ENCODE measurements at regions not wholly inside any gene's neighbourhood (a gene's known extent, or its start where the extent isn't known, plus 50 kb on each side); places are given as distances from the start of the nearest gene placed in this dataset.
A peak's percentile ranks its signal among the peaks of the same experiment; 100 is the strongest.
"Not testable (repeated sequence)": the region's sequence is repeated elsewhere in the genome, so short reads cannot be mapped to it uniquely, and the experiment has no call there.

DNA sequence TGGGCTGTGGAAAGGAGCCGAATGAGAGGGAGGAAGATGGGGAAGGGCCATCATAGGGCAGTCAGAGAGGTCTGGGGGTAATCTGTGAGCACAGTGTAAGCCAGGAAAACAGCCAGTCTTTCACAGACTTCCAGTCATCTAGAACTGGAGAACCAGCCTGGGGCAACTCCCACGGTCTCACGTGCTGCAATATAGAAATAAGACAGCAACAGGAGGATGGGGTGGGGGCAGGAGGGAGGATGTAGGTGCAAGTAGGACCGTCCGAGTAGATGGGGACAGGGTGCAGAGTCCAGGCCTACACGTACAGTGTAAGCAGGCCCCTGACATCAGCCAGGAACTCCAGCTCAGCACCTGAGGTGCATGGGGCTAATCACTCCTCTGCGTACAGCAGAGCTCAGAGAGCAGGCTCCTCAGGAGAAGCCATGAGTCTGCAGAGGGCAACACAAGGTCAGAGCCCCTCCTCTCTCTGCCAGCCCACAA is 58.2 kb upstream of the TNFAIP3 start:
- Histone ChIP-seq H3K9me3 (no peaks in the 10 kb centered on the region), H3K36me3 (replicated peaks) (no peaks in the 10 kb centered on the region), H3K27me3 (ENCODE audit: low read depth) (peaks cover 5% of the 10 kb centered on the region), H3K4me1 (no peaks in the 10 kb centered on the region; the same call in 1 of the 2 replicates), H3K4me3 (no peak overlapping the region)
- in situ Hi-C loops (cut with MboI; ENCODE audit: low sequenced_read_pairs) = no loop called here
- no peak for DNase-seq (ENCODE audit: low spot score in 2 of 2)

DNA sequence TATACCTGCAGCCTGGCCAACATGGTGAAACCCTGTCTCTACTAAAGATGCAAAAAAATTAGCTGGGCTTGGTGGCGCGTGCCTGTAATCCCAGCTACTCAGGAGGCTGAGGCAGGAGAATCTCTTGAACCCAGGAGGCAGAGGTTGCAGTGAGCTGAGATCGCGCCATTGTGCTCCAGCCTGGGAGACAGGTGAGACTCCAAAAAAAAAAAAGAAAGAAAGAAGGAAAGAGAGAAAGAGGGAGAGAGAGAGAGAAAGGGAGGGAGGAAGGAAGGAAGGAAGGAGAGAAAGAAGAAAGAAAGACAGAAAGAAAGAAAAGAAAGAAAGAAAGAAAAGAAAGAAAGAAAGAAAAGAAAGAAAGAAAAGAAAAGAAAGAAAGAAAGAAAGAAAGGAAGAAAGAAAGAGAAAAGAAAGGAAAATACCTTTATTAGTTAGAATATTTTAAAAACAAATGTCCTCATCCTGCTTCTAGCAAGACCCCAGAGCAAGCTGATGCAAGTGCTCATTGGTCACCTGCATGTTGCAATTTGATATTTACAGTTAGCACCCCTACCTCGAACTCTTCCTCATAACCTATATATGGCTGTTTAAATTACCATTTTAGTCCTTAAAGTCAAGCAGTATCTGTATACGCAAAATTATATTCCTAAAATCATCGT is 57.0 kb upstream of the TNFAIP3 start:
- in situ Hi-C loops (cut with MboI; ENCODE audit: low sequenced_read_pairs) = not testable (repeated sequence)

DNA sequence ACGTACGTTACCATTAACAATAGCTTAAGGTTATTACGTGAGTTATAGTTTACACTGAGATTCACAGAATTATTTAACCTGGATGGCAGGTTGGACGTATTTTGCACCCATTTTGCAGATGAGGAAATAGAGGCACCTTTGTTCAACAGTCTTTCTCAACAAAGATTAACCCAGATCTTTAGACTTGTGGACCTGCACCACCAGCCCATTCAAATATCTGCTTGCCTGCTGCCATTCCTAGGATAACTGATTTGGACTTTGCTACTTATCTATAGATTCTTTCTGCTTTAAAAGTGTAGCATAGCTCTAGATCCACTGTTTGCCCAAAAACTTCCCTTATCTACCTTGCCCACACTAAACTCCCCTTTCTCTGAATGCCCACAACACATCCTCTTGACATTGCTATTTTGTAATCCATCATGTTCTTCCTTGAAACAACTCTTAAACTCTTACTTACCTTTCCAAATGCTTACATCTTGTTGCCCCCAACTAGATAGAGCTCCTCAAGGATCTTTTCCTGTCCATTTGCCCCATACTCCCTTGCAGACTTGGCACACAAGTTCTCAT is 56.4 kb upstream of the TNFAIP3 start:
- H3K9me3 ChIP-seq = no peaks in the 10 kb centered on the region
- H3K4me1 ChIP-seq = no peaks in the 10 kb centered on the region
- H3K27me3 ChIP-seq (ENCODE audit: low read depth) = peaks cover 5% of the 10 kb centered on the region
- no peaks in the 10 kb centered on the region for H3K36me3 ChIP-seq (replicated peaks)
- no peak for DNase-seq (ENCODE audit: low spot score in 2 of 2)
- no peak overlapping the region for H3K4me3 ChIP-seq
- in situ Hi-C loops (cut with MboI; ENCODE audit: low sequenced_read_pairs) = no loop called here

More for the DNA sequence above, 57.0 kb upstream of the TNFAIP3 start:
- not testable (repeated sequence) for H3K4me3 ChIP-seq; H3K36me3 ChIP-seq (replicated peaks); H3K4me1 ChIP-seq; DNase-seq (ENCODE audit: low spot score in 2 of 2); H3K9me3 ChIP-seq; H3K27me3 ChIP-seq (ENCODE audit: low read depth)

DNA sequence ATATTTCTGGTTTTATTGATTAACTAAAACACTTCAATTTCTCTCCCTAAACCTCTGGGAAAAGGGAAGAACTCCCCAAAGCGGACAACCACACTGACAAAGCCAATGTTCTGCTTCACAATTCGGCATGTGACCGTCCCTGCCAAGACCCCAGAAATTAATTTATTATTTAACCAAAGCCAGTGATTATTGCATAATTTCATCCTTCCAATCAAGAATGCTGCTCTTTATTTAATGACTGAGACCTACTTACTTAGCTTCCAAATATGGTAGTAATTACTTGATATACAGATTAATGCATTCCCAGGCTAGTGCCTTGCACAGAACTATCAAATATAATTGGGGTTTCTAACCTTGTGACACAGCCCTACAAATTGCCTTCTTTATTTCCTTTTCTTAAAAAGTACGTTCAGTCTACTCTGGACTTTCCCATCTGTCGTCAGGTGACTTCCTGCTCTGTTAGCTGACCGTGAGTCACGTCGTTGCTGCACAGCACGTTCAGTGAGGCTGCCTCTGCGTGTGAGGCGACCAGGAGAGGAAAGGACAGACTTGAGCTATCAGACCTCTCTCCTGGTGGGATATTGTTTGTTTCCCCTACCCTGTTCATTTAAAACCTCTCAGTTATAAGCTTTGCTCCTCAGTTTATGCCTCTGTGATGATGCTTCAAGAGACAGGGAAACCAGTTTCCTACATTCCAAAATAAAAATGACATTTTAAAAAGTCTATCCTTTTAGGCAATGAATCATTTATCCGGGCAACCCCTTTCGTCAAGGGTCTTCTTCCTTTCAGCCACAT is 55.7 kb upstream of the TNFAIP3 start:
- H3K4me3 ChIP-seq = no peak overlapping the region

DNA sequence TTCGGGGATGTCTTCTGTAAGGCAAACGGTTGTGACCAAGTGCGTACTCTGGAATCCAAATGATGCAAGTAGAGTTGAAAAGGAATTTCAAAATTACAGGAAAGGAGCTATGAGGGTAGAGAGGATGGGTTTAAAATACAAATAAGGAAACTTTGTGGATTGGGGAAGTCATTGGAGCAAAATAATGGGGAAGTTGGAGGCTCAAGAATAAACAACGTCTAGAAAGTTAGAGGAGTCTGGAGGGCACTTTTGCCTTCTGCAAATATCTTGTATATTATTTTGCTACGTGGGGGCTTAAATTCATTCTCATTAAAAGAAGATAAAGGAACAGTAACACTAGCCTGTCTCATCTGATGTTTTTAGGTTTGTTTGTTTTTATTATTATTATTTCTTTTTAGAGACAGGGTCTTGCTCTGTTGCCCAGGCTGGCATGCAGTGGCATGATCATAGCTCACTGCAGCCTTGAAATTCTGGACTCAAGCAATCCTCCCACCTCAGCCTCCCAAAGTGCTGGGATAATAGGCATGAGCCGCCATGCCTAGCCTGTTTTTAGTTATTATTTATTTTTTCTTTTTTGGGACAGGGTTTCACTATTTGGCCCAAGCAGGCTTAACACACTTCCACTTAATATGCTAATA is 55.0 kb upstream of the TNFAIP3 start:
- DNase-seq (ENCODE audit: low spot score in 2 of 2) = no peak
- no peaks in the 10 kb centered on the region for H3K36me3 ChIP-seq (replicated peaks)
- in situ Hi-C loops (cut with MboI; ENCODE audit: low sequenced_read_pairs) = no loop called here
- no peaks in the 10 kb centered on the region for H3K4me1 ChIP-seq
- H3K4me3 ChIP-seq = no peak overlapping the region
- H3K27me3 ChIP-seq (ENCODE audit: low read depth) = peaks cover 5% of the 10 kb centered on the region
- H3K9me3 ChIP-seq = no peaks in the 10 kb centered on the region

More for the DNA sequence above, 55.7 kb upstream of the TNFAIP3 start:
- in situ Hi-C loops (cut with MboI; ENCODE audit: low sequenced_read_pairs) = no loop called here
- no peaks in the 10 kb centered on the region for H3K4me1 ChIP-seq
- H3K36me3 ChIP-seq (replicated peaks) = no peaks in the 10 kb centered on the region
- H3K27me3 ChIP-seq (ENCODE audit: low read depth) = peaks cover 5% of the 10 kb centered on the region
- H3K9me3 ChIP-seq = no peaks in the 10 kb centered on the region
- DNase-seq (ENCODE audit: low spot score in 2 of 2) = peak in 1 of 2 experiments; percentile 15

DNA sequence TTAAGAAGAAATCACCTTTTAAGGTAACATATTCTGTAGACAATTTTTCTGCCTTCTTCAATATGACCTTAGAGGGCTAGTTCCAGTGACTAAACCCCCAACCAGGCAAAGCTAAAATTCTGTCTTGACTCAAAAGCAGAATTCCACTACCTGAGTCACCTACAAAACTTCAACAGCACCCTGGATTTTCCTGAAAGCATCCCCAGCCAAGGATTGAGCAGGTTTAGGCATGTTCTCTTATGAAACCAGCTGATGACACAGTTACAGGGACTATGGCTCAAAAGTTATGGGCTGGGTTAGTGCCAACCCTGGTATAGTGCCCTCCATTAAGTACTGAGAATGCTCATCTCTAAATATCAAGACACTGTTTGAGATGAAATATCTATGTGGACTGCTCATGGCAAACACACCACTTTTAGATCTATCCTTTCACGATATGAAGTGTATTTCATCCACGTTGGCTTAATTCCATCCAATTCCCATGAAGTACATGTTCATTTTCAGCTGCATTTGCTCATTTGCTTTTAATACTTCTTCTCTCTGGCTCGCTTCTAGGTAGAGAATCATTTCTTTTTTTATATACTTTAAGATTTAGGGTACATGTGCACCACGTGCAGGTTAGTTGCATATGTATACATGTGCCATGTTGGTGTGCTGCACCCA is 53.6 kb upstream of the TNFAIP3 start:
- in situ Hi-C loops (cut with MboI; ENCODE audit: low sequenced_read_pairs) = no loop called here
- H3K4me3 ChIP-seq = no peak overlapping the region
- no peaks in the 10 kb centered on the region for H3K4me1 ChIP-seq
- H3K36me3 ChIP-seq (replicated peaks) = no peaks in the 10 kb centered on the region
- peaks cover 5% of the 10 kb centered on the region for H3K27me3 ChIP-seq (ENCODE audit: low read depth)
- H3K9me3 ChIP-seq = no peaks in the 10 kb centered on the region
- no peak for DNase-seq (ENCODE audit: low spot score in 2 of 2)

DNA sequence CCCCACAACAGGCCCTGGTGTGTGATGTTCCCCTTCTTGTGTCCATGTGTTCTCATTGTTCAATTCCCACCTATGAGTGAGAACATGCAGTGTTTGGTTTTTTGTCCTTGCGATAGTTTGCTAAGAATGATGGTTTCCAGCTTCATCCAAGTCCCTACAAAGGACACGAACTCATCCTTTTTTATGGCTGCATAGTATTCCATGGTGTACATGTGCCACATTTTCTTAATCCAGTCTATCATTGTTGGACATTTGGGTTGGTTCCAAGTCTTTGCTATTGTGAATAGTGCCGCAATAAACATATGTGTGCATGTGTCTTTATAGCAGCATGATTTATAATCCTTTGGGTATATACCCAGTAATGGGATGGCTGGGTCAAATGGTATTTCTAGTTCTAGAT is 53.0 kb upstream of the TNFAIP3 start:
- DNase-seq (ENCODE audit: low spot score in 2 of 2); H3K27me3 ChIP-seq (ENCODE audit: low read depth); H3K9me3 ChIP-seq; H3K4me1 ChIP-seq; in situ Hi-C loops (cut with MboI; ENCODE audit: low sequenced_read_pairs); H3K36me3 ChIP-seq (replicated peaks); H3K4me3 ChIP-seq: not testable (repeated sequence)

DNA sequence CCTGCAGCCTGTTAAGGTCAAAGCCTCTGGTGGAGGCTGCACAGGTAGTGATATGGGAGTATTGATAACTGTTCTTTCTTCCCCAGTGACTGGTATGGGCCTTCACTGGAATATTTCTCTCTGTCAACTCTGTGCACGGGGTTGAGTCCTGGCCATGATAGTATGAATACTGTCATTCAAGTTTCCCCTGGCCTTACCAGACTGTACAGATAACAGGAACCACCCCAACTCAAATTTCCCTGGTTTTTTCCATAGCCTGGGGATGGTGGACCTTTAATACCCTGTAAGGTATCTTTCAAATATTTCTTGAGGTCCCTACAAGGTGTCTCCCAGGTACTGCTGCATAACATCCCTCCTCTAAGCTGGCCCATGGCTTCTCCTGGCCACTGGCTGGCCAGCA is 51.4 kb upstream of the TNFAIP3 start:
- Histone ChIP-seq H3K4me3 (no peak overlapping the region), H3K27me3 (ENCODE audit: low read depth) (peaks cover 8% of the 10 kb centered on the region), H3K9me3 (no peaks in the 10 kb centered on the region), H3K4me1 (no peaks in the 10 kb centered on the region), H3K36me3 (replicated peaks) (no peaks in the 10 kb centered on the region)
- in situ Hi-C loops (cut with MboI; ENCODE audit: low sequenced_read_pairs) = no loop called here
- no peak for DNase-seq (ENCODE audit: low spot score in 2 of 2)

DNA sequence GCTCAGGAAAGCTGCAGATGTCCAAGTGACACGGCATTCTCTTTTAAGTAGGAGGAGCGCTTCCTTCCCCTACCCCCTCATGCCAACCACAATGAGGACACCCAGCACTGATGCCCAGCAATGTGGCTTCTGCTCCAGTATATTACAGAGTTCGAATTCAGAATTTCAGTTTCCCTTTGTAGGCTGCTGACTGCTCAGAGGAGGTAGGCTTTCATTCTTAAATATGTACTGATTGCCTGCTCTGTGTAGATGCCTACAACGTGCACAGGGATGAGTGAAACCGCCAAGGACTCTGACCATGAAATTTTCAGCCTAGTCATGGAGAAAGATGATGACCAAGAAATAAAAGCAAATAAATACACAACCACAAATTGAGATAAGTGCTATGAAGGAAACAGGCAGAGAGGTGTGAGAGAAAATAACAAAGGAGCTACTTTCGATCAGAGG is 50.9 kb upstream of the TNFAIP3 start:
- no peak overlapping the region for H3K4me3 ChIP-seq
- H3K36me3 ChIP-seq (replicated peaks) = no peaks in the 10 kb centered on the region
- no peaks in the 10 kb centered on the region for H3K9me3 ChIP-seq
- no peak for DNase-seq (ENCODE audit: low spot score in 2 of 2)
- in situ Hi-C loops (cut with MboI; ENCODE audit: low sequenced_read_pairs) = no loop called here
- H3K4me1 ChIP-seq = no peaks in the 10 kb centered on the region
- peaks cover 8% of the 10 kb centered on the region; the same call in 1 of the 2 replicates for H3K27me3 ChIP-seq (ENCODE audit: low read depth)

DNA sequence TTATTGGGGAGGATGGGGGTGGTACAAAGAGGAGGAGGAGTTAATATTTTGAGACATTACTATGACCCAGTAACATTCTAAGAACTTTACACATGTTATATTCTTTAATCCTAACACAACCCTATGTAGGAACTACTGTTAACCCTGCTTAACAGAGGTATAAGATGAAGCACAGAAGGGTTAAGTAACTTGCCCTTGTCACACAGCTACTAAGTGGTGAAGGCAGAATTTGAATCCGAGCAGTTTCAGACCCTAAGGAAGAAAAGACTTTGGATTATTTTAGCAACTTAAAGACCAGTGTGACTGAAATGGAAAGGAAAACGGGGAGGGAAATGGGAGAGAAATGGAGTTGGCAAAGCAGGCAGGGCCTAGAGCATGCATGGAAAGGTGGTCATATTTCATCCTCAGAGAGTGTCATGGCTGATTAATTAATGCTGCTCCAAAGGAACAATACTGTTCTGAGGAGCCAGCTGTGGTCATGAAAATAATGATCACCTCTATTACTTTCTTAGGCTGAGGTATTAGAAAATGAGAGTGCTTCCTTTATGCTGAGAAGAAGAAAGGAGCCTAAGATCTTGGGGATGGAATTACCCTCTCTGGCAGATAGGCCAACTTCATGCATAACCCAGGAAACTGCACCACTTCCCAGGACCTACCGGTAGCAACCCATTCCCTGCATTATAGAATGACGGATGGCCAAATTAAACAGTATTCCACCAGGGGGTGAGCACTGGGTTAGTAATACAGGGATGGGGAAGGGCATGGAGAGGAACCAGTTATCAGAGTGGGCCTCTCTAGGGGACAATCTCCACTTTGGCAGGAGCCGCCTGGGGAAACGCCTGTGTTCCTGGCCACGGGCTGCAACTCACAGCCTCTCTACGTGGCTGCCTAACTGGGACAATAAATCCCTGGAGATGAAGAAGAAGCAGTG is 50.1 kb upstream of the TNFAIP3 start:
- Histone ChIP-seq H3K9me3 (no peaks in the 10 kb centered on the region), H3K4me1 (no peaks in the 10 kb centered on the region), H3K36me3 (replicated peaks) (no peaks in the 10 kb centered on the region), H3K4me3 (no peak overlapping the region), H3K27me3 (ENCODE audit: low read depth) (peaks cover 8% of the 10 kb centered on the region; the same call in 1 of the 2 replicates)
- in situ Hi-C loops (cut with MboI; ENCODE audit: low sequenced_read_pairs) = no loop called here
- DNase-seq (ENCODE audit: low spot score in 2 of 2) = no peak
